NT2/D1 (cell line): ENCODE measurements at regions not wholly inside any gene's neighbourhood (a gene's known extent, or its start where the extent isn't known, plus 50 kb on each side); places are given as distances from the start of the nearest gene placed in this dataset.

Source experiments
- DNase-seq: peaks from one replicate; pipeline ENCODE4 v3.0.0-alpha.2; 2011; ENCODE audit warnings: low read depth, low spot score
- H3K27me3 ChIP-seq: 2 replicates; pipeline ENCODE4 v1.6.0; 2011; ENCODE audit warnings: mild to moderate bottlenecking; ENCODE audit not compliant: insufficient read length, insufficient read depth
- H3K36me3 ChIP-seq: 2 replicates; pipeline ENCODE4 v1.6.1; 2011; ENCODE audit warnings: mild to moderate bottlenecking, low read length, mixed read lengths; ENCODE audit not compliant: insufficient read depth, insufficient read length
- H3K4me1 ChIP-seq: 2 replicates; pipeline ENCODE4 v1.5.1; 2011; ENCODE audit not compliant: insufficient read depth, insufficient read length
- H3K4me3 ChIP-seq: 2 replicates; pipeline ENCODE4 v1.5.1; 2011; ENCODE audit warnings: low read depth; ENCODE audit not compliant: insufficient read length
- H3K9ac ChIP-seq: 2 replicates; pipeline ENCODE4 v1.6.0; 2011; ENCODE audit warnings: low read depth; ENCODE audit not compliant: insufficient read length
- H3K9me3 ChIP-seq: 2 replicates; pipeline ENCODE4 v1.5.1; 2011; ENCODE audit warnings: mild to moderate bottlenecking, low read length; ENCODE audit not compliant: insufficient read depth
- SUZ12 ChIP-seq: IDR thresholded peaks from 2 replicates; pipeline ENCODE4 v1.6.1; 2011; ENCODE audit not compliant: insufficient read length, insufficient read depth; ENCODE audit errors: extremely low read depth
- YY1 ChIP-seq: IDR thresholded peaks from 2 replicates; pipeline ENCODE4 v1.6.1; 2011; ENCODE audit not compliant: insufficient read length, insufficient read depth
- ZNF274 ChIP-seq: IDR thresholded peaks from 2 replicates; pipeline ENCODE4 v1.6.1; 2011; ENCODE audit warnings: mild to moderate bottlenecking, low read depth, low read length

DNA sequence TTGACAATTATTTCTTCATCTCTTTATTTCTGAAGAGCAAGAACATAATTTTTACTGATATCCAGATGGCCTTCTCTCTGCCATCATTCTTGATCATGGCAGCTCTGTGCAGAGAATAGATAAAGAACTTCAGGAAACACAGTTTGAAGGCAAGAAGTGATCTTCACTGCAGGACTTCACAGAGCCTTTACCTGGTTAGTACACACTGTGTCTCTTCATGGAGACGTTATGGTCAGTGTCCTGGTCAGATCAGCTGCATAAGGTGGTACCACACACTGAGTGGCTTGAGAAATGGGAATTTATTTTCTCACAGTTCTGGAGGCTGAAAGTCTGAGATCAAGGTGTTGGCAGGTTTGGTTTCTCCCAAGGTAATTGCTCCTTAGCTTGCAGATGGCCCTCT, 129.5 kb downstream of the UTP18 start:
- TF ChIP-seq YY1 (no peak), SUZ12 (no peak), ZNF274 (no peak)
- no peaks in the 10 kb centered on the region; the same call in 1 of the 2 replicates for H3K9me3 ChIP-seq
- DNase-seq: no peak
- H3K9ac ChIP-seq: no peak overlapping the region
- no peaks in the 10 kb centered on the region for H3K36me3 ChIP-seq
- peaks cover 2% of the 10 kb centered on the region for H3K4me1 ChIP-seq
- no peaks in the 10 kb centered on the region for H3K27me3 ChIP-seq
- no peak overlapping the region for H3K4me3 ChIP-seq

- no peak for TF ChIP-seq SUZ12
- TF ChIP-seq ZNF274: no peak
- no peak for TF ChIP-seq YY1
- Histone ChIP-seq H3K9me3 (no peaks in the 10 kb centered on the region; the same call in 1 of the 2 replicates), H3K36me3 (no peaks in the 10 kb centered on the region), H3K9ac (no peak overlapping the region), H3K4me1 (peaks cover 2% of the 10 kb centered on the region), H3K4me3 (no peak overlapping the region), H3K27me3 (no peaks in the 10 kb centered on the region)
- DNase-seq: no peak
Measured at GRCh38 chr17:51391982-51392654, 131.8 kb downstream of the UTP18 start.

DNA sequence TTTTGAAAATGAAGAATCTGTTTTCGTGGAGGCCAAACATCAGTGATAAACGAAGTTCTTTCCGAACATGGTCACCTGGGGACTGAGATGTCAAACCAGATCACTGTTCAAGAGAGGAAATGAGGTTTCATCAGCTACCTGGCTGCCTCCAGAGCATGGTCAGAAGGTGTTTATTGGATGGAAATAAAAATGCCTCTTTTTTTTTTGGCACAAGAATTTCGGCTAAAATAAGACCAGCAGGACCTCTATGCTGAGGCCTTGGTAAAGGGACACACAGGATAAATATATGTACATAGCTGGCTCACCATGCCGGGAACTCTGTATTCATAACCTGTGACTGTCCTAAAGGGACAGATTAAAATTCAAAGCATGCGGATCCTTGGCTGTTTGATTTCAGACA, 135.3 kb downstream of the UTP18 start:
- TF ChIP-seq YY1: no peak
- no peak for TF ChIP-seq SUZ12
- TF ChIP-seq ZNF274: no peak
- Histone ChIP-seq H3K9ac (no peak overlapping the region), H3K4me1 (peaks cover 2% of the 10 kb centered on the region), H3K4me3 (no peak overlapping the region), H3K9me3 (no peaks in the 10 kb centered on the region; the same call in 1 of the 2 replicates), H3K27me3 (no peaks in the 10 kb centered on the region), H3K36me3 (no peaks in the 10 kb centered on the region)
- no peak for DNase-seq

DNA sequence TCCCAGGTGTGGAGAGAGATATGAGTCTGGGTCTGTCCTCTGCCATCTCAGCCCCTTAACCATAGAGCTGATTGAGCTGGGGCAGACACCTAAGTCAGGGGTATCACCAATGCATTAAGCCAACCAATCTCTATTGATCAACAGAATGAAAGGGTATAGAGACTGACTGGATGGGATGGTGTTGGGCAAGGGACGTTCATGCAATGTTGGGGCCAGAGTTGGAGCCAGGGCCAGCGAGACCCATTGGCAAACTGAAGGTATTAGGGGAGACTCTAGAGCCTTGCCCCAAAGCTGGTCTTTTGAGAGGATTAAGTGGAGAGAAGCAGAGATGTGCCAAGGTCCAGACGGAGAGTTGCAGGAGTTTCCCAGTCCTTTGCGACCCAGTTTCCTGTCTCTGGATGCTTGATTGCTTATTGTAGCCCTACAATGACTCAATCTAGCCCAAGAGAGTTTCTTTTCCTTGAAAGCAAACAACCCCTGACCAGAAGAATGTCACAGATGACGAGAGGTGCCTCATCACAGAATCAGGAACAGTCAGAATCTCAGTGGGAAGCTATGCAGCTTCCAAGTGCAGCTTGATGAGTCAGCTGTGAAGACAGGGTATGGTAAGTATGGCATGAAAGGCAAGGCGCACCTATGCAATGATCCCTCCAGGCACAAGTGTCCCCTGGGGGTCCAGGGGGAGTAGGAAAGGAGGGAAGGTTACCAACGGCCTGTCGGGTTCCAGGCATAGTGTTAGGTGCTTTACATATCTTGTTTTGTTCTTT, 137.2 kb downstream of the UTP18 start:
- no peaks in the 10 kb centered on the region for H3K27me3 ChIP-seq
- TF ChIP-seq YY1 (no peak), ZNF274 (no peak), SUZ12 (no peak)
- no peak for DNase-seq

DNA sequence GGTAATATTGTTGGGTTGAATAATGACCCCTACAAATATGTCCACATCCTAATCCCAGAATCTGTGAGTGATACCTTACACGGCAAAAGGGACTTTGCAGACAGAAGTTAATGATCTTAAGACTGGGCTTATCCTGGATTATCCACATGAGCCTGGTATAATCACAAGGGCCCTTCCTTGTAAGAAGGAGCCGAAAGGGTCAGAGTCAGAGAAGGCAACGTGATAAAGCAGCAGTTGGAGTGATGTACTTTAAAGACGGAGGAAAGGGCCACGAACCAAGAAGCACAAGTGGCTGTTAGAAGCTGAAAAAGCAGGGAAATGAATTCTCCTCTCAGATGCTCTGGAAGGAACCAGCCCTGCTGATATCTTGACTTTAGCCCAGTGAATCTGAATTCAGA, 137.8 kb downstream of the UTP18 start:
- TF ChIP-seq SUZ12: no peak
- no peaks in the 10 kb centered on the region for H3K4me1 ChIP-seq

More for the DNA sequence above, 137.2 kb downstream of the UTP18 start:
- H3K9ac ChIP-seq: no peak overlapping the region
- H3K9me3 ChIP-seq: no peaks in the 10 kb centered on the region
- no peak overlapping the region for H3K4me3 ChIP-seq
- no peaks in the 10 kb centered on the region for H3K36me3 ChIP-seq
- H3K4me1 ChIP-seq: no peaks in the 10 kb centered on the region

DNA sequence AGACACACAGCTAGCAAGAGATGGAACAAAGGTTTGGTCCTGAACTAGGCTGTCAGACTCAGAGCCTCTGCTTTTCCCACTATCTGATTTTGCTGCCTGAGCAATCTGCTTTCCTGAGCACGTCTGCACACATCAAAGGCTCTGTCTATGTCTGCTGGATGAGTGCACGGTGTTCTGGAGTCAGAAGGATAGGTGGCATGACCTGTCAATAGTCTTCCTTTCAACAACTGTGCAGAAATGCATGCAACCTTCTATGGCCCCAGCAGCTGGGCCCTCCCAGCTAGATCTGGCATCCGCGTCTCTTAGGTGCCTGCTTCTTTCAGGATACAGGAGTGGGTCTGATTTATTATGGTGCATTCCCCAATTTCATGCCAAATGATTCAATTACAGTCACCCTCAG, 138.3 kb downstream of the UTP18 start:
- Histone ChIP-seq H3K27me3 (no peaks in the 10 kb centered on the region), H3K4me1 (no peaks in the 10 kb centered on the region), H3K9ac (no peak overlapping the region), H3K9me3 (no peaks in the 10 kb centered on the region), H3K36me3 (no peaks in the 10 kb centered on the region), H3K4me3 (no peak overlapping the region)
- TF ChIP-seq ZNF274: no peak
- no peak for TF ChIP-seq SUZ12
- TF ChIP-seq YY1: no peak
- no peak for DNase-seq

More for the DNA sequence above, 137.8 kb downstream of the UTP18 start:
- Histone ChIP-seq H3K9ac (no peak overlapping the region), H3K9me3 (no peaks in the 10 kb centered on the region), H3K4me3 (no peak overlapping the region), H3K27me3 (no peaks in the 10 kb centered on the region), H3K36me3 (no peaks in the 10 kb centered on the region)
- no peak for DNase-seq

GRCh38 chr17:51401279-51401678, 140.9 kb downstream of the UTP18 start:
- no peak for DNase-seq
- no peaks in the 10 kb centered on the region for H3K36me3 ChIP-seq
- TF ChIP-seq YY1 (no peak), ZNF274 (no peak), SUZ12 (no peak)
- no peak overlapping the region for H3K9ac ChIP-seq
- H3K4me3 ChIP-seq: no peak overlapping the region
- H3K27me3 ChIP-seq: no peaks in the 10 kb centered on the region
- no peaks in the 10 kb centered on the region for H3K9me3 ChIP-seq
- H3K4me1 ChIP-seq: no peaks in the 10 kb centered on the region
